DOHH2 (cell line): ENCODE measurements at regions not wholly inside any gene's neighbourhood (a gene's known extent, or its start where the extent isn't known, plus 50 kb on each side); places are given as distances from the start of the nearest gene placed in this dataset.

ENCODE experiments used
- H3F3A ChIP-seq: fragments of 200-600 bp; sonication (generic), shearing (Covaris generic); 2 replicates; pipeline ENCODE4 v1.6.0; 2016; ENCODE audit warnings: antibody characterized with exemption, mild to moderate bottlenecking; ENCODE audit not compliant: control insufficient read depth, insufficient read depth
- H3K27ac ChIP-seq: fragments of 200-600 bp; sonication (generic); 2 replicates; pipeline ENCODE4 v1.5.1; 2014; ENCODE audit warnings: low read depth, mild to moderate bottlenecking, low read length, moderate library complexity
- H3K27me3 ChIP-seq: fragments of 200-600 bp; sonication (generic); 2 replicates; pipeline ENCODE4 v1.6.1; 2014; ENCODE audit warnings: mild to moderate bottlenecking, low read length, mixed read lengths; ENCODE audit not compliant: control insufficient read depth
- H3K36me3 ChIP-seq: fragments of 200-600 bp; sonication (generic); 2 replicates; pipeline ENCODE4 v1.6.1; 2014; ENCODE audit warnings: mild to moderate bottlenecking, low read length, moderate library complexity, mixed read lengths; ENCODE audit not compliant: control insufficient read depth
- H3K4me1 ChIP-seq: fragments of 200-600 bp; sonication (generic); 2 replicates; pipeline ENCODE4 v1.6.1; 2014; ENCODE audit warnings: mild to moderate bottlenecking, low read length, mixed read lengths; ENCODE audit not compliant: control insufficient read depth
- H3K4me2 ChIP-seq: fragments of 200-600 bp; sonication (generic); 2 replicates; pipeline ENCODE4 v1.6.0; 2014; ENCODE audit warnings: mild to moderate bottlenecking, low read length, moderate library complexity
- H3K4me3 ChIP-seq: fragments of 200-600 bp; sonication (generic); 2 replicates; pipeline ENCODE4 v1.5.1; 2014; ENCODE audit warnings: mild to moderate bottlenecking, low read length, mixed read lengths
- H3K79me2 ChIP-seq: fragments of 200-600 bp; sonication (generic); 2 replicates; pipeline ENCODE4 v1.6.1; 2014; ENCODE audit warnings: mild to moderate bottlenecking, low read length, mixed read lengths; ENCODE audit not compliant: control insufficient read depth
- H3K9me2 ChIP-seq: fragments of 200-600 bp; sonication (generic); replicated peaks from 2 replicates; pipeline ENCODE4 v1.6.1; 2014; ENCODE audit warnings: mild to moderate bottlenecking, low read length, mixed read lengths; ENCODE audit not compliant: control insufficient read depth
- H3K9me3 ChIP-seq: fragments of 200-600 bp; sonication (generic); 2 replicates; pipeline ENCODE4 v1.6.1; 2014; ENCODE audit warnings: antibody characterized with exemption, low read length, mixed read lengths; ENCODE audit not compliant: control insufficient read depth, insufficient read depth
- H4K20me1 ChIP-seq: fragments of 200-600 bp; sonication (generic); 2 replicates; pipeline ENCODE4 v1.6.0; 2014; ENCODE audit warnings: low read depth, mild to moderate bottlenecking, antibody characterized with exemption, low read length, moderate library complexity; ENCODE audit not compliant: control insufficient read depth, insufficient read depth
- EZH2phosphoT487 ChIP-seq: fragments of 200-600 bp; sonication (generic); IDR thresholded peaks from 2 replicates; pipeline ENCODE4 v1.6.1; 2017; ENCODE audit warnings: borderline replicate concordance, mild to moderate bottlenecking, antibody characterized with exemption, low read length, moderate library complexity, mixed read lengths
- TF ChIP-seq, protein P1 (sequence below): fragments of 200-600 bp; sonication (generic); IDR thresholded peaks from one replicate; pipeline ENCODE4 v1.5.1; 2014; ENCODE audit warnings: antibody characterized with exemption, mild to moderate bottlenecking, low read depth, low read length; ENCODE audit not compliant: poor library complexity, severe bottlenecking

DNA sequence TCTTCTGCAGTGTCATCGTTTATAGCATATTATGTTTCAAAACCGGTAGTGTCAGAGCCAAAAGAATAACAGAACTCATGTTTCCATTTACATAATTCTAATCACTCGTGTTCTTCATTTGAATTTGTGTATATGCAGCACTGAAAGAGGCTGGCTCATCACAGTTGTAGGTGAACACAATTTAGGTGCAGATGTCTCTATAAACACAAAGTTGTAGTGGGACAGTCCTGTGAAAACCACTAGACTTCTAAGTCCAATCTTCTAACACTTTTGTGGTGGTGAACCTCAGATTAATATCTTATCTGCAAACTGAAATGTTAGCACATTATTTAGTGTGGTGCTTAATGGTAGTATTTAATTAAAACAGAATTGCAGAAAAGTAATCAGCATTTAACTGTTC, 872.4 kb downstream of the C4orf33 start:
- H3K4me3 ChIP-seq, result no peak overlapping the region
- TF ChIP-seq, protein P1, sequence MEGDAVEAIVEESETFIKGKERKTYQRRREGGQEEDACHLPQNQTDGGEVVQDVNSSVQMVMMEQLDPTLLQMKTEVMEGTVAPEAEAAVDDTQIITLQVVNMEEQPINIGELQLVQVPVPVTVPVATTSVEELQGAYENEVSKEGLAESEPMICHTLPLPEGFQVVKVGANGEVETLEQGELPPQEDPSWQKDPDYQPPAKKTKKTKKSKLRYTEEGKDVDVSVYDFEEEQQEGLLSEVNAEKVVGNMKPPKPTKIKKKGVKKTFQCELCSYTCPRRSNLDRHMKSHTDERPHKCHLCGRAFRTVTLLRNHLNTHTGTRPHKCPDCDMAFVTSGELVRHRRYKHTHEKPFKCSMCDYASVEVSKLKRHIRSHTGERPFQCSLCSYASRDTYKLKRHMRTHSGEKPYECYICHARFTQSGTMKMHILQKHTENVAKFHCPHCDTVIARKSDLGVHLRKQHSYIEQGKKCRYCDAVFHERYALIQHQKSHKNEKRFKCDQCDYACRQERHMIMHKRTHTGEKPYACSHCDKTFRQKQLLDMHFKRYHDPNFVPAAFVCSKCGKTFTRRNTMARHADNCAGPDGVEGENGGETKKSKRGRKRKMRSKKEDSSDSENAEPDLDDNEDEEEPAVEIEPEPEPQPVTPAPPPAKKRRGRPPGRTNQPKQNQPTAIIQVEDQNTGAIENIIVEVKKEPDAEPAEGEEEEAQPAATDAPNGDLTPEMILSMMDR, result no peak
- no peak for TF ChIP-seq EZH2phosphoT487
- H3K4me2 ChIP-seq, result no peak overlapping the region
- H3K9me2 ChIP-seq, result no peaks in the 10 kb centered on the region
- no peaks in the 10 kb centered on the region for H3K4me1 ChIP-seq
- H3K27ac ChIP-seq, result no peak overlapping the region
- H4K20me1 ChIP-seq, result no peaks in the 10 kb centered on the region
- H3K79me2 ChIP-seq, result no peaks in the 10 kb centered on the region
- no peaks in the 10 kb centered on the region for H3K9me3 ChIP-seq
- H3K36me3 ChIP-seq, result no peaks in the 10 kb centered on the region
- no peaks in the 10 kb centered on the region for H3F3A ChIP-seq
- no peaks in the 10 kb centered on the region for H3K27me3 ChIP-seq

- Histone ChIP-seq H3K4me2 (no peak overlapping the region), H3K27me3 (no peaks in the 10 kb centered on the region), H3K36me3 (no peaks in the 10 kb centered on the region), H3K9me2 (no peaks in the 10 kb centered on the region), H4K20me1 (no peaks in the 10 kb centered on the region), H3F3A (no peaks in the 10 kb centered on the region), H3K4me1 (no peaks in the 10 kb centered on the region), H3K79me2 (no peaks in the 10 kb centered on the region), H3K27ac (no peak overlapping the region), H3K4me3 (no peak overlapping the region), H3K9me3 (no peaks in the 10 kb centered on the region)
- TF ChIP-seq, protein P1, result no peak
These were observed 872.8 kb downstream of the C4orf33 start for GRCh38 chr4:129968778-129969177.

DNA sequence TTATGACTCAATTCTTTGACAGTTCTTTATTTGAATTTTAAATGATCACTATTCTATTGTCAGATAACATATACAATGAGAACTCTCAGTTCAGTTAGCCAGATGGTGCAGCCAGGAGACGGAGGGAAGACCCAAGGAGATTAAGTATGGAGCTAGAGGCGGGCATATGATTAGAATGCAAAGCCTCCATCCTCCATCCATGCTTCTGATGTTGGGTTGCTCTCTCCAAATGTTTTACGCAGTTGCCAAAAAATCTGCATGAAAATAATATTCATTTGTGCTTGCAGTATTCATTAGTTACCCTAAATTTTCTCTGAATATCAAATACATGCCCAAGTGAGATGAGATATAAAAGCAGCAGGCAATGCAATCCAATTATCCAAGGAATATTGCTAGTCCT, 874.8 kb downstream of the C4orf33 start:
- no peak overlapping the region for H3K4me3 ChIP-seq
- H3F3A ChIP-seq, result no peaks in the 10 kb centered on the region
- no peaks in the 10 kb centered on the region for H3K79me2 ChIP-seq
- no peaks in the 10 kb centered on the region for H3K9me3 ChIP-seq
- TF ChIP-seq, protein P1, result no peak
- TF ChIP-seq EZH2phosphoT487, result no peak
- no peak overlapping the region for H3K27ac ChIP-seq
- no peaks in the 10 kb centered on the region for H3K36me3 ChIP-seq
- no peaks in the 10 kb centered on the region for H3K9me2 ChIP-seq
- no peak overlapping the region for H3K4me2 ChIP-seq
- H3K27me3 ChIP-seq, result no peaks in the 10 kb centered on the region
- no peaks in the 10 kb centered on the region for H4K20me1 ChIP-seq
- H3K4me1 ChIP-seq, result no peaks in the 10 kb centered on the region

- no peak overlapping the region for H3K4me3 ChIP-seq
- TF ChIP-seq, protein P1, result no peak
- TF ChIP-seq EZH2phosphoT487, result no peak
- H3K9me2 ChIP-seq, result no peaks in the 10 kb centered on the region
- H3K9me3 ChIP-seq, result no peaks in the 10 kb centered on the region
- H4K20me1 ChIP-seq, result no peaks in the 10 kb centered on the region
- H3K36me3 ChIP-seq, result no peaks in the 10 kb centered on the region
- H3K79me2 ChIP-seq, result no peaks in the 10 kb centered on the region
- H3F3A ChIP-seq, result no peaks in the 10 kb centered on the region
- no peaks in the 10 kb centered on the region for H3K27me3 ChIP-seq
- H3K4me2 ChIP-seq, result no peak overlapping the region
- no peak overlapping the region for H3K27ac ChIP-seq
- H3K4me1 ChIP-seq, result no peaks in the 10 kb centered on the region
These were observed 875.5 kb downstream of the C4orf33 start for GRCh38 chr4:129971419-129971818.
